HG02759 (cell line): ENCODE measurements at regions not wholly inside any gene's neighbourhood (a gene's known extent, or its start where the extent isn't known, plus 50 kb on each side); places are given as distances from the start of the nearest gene placed in this dataset.
"Not testable (repeated sequence)": the region's sequence is repeated elsewhere in the genome, so short reads cannot be mapped to it uniquely, and the experiment has no call there.

Experiments used
- ATAC-seq: cut with Tn5 transposase; IDR thresholded peaks from one replicate; pipeline ENCODE4 v1.9.1; 2021; ENCODE audit warnings: mild to moderate bottlenecking, moderate library complexity; ENCODE audit not compliant: unreplicated experiment

DNA sequence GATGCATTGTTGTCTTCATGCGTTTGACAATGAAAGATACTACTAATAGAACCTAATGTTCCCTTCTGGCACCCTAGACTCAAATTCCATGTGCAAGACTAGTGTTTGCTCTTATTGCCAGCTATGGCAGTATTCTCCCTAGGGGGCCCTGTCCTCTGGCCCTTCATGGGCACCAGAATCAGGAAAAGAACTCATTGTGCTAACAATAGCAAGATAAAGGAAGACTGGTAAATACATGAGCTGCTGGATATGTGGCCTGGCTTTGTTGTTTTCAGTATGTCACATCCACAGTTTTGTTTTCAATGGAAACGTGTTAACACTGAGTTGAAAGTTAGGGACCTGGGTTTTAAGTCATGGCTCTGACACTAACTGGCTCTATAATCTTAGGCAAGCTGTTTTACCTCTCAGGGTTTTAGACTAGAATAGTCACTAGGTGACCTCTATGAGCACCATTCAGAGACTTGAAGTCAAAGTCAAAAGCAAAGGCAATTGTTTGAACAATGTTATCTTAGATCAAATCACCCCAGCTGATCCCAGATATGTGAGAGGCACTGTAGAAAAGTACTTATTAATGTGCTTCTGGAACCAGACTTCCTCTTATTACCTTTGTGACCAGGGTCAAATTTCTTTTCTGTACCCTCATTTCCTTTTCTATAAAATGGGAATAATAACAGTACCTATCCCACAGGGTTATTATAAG, 253.7 kb upstream of the DIAPH2 start:
- no peak for ATAC-seq

GRCh38 chrX:96432647-96433046, 252.0 kb upstream of the DIAPH2 start:
- no peak for ATAC-seq

DNA sequence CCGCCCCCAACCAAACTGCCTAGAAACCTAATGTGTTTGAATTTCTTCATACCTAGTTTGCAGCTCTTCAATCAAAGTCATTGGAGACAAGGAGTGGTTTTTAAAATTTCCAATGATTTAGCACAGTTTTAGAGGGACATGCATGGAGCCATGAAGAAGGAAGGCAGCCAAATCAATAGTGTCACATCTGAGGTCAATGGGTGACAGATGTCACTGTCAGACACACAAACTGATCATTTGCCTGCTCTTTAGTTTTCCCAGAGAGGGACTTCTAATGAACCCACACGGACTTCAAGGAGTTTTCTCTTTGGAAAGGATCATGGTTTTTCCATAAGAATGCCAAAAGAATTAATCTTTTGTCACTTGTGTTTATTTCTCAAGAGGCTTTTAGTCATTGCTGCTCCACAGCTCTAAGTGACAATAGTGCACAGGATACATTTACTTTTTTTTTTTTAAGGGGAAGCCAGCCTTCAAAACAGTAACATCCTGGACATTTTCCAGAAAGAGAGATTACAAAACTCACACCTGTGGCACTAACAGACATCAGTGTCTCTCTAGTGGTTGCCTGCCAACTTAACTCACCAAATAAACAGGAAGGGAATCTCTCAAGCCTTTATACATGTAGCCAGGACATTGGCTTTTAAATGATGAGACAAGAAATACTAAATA, 251.1 kb upstream of the DIAPH2 start:
- no peak for ATAC-seq

- ATAC-seq, result no peak
Measured at GRCh38 chrX:96435378-96436035, 249.1 kb upstream of the DIAPH2 start.

DNA sequence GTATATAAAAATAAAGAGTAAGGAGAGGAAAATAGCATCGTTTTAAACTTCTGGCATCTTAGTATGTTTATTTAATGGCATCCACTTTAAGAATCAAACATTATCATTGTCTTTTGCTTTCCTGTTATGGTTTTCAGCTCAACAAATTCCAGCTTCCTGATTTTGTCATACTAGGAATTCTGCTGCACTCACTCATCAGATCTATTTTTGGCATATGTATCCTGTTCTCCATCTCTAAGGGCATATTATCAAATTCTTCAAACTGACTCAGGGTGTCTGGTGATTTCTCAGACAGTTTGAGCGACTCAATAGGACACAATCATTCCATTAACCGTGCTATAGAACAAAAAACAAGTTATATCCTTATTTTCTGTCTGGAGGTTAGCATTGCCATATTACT, 248.5 kb upstream of the DIAPH2 start:
- no peak for ATAC-seq

DNA sequence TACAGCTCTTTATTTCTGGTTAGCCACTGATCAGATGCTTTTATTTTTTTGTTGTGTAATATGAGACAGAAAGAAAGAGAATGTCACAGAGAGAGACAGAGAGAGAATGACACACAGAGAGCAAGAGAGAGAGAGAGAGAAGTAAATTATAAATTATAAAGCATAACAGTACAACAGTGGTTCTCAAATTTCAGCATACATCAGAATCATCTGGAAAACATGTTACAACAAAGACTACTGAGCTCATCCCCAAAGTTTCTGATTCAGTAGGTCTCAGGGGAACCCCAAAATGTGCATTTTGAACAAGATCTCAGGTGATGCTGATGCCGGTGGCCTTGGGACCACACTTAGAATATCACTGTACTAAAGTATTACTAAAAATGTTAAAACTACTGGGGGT, 245.8 kb upstream of the DIAPH2 start:
- ATAC-seq, result no peak

GRCh38 chrX:96440941-96441340, 243.7 kb upstream of the DIAPH2 start:
- ATAC-seq, result no peak

GRCh38 chrX:96445531-96446065, 239.0 kb upstream of the DIAPH2 start:
- ATAC-seq, result no peak

DNA sequence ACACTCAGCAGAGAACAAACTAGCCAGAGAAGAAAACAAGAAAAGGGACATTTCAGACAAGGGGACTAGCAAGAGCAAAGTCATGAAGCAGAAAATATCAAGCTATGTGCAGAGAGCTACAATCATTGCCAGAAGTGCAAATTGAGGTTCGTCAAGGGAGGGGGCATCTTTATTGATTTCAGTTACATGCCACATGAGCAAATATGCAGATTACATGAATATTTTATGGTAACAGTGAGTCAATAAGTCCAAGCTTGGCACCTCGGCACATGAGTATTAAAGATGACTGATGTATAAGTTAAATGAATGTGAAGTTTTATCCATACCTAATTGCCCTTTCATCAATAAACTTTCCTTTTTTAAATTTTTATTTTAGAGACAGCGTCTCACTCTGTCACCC, 238.1 kb upstream of the DIAPH2 start:
- ATAC-seq, result no peak

DNA sequence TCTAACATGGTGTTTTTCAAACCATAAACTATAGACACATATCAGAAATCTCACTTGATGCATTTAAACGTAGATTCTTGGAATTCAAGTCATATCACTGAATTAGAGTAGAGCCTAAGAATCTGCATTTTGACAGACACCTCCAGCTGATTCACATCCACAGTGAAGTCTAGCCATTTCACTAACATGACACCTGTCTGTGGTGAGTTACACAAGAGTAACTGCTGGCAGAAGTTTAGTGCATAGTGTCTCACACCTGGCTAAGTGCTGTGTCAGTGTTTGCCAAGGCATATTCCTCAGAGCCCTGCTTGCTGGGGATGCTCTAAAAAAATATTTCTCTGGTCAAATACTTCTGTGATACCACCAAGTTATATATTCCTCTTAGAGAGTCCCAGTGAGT, 237.5 kb upstream of the DIAPH2 start:
- no peak for ATAC-seq

DNA sequence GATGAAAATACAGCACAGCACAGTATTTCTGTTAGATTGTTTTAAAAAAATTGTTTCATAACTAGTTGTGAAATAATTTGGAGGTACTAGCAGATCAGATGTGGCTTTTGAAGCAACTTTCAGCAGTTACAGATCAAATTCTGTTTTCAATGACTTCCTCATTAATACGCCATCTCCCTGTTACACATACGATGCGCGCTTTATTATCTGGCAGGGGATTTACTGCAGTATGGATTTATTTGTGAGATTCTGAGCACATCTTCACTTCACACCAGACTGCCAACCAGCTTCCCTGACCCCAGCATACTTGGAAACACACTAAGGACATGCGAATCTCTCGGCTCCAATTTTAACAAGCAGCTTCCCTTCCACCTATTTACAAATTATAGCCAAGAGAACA, 235.5 kb upstream of the DIAPH2 start:
- no peak for ATAC-seq

GRCh38 chrX:96449896-96450295, 234.7 kb upstream of the DIAPH2 start:
- ATAC-seq, result no peak

DNA sequence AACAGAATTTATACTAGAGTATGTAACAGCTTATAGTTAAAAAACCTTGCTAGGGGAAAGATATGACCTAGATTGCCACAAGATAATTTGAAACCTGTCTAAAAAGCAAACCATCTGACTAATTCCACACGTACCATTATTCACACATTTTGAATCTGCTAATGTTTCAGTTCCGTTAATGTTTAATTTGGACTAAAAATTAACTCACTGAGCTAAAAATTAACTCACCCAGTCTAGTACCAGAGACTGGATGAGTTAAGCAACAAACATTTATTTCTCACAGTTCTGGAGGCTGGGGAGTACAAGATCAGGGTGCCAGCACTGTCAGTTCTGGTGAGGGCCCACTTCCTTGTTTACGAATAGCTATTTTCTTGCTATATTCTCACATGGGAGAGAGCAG, 231.5 kb upstream of the DIAPH2 start:
- ATAC-seq, result peak; percentile 91

GRCh38 chrX:96455078-96455477, 229.6 kb upstream of the DIAPH2 start:
- no peak for ATAC-seq

DNA sequence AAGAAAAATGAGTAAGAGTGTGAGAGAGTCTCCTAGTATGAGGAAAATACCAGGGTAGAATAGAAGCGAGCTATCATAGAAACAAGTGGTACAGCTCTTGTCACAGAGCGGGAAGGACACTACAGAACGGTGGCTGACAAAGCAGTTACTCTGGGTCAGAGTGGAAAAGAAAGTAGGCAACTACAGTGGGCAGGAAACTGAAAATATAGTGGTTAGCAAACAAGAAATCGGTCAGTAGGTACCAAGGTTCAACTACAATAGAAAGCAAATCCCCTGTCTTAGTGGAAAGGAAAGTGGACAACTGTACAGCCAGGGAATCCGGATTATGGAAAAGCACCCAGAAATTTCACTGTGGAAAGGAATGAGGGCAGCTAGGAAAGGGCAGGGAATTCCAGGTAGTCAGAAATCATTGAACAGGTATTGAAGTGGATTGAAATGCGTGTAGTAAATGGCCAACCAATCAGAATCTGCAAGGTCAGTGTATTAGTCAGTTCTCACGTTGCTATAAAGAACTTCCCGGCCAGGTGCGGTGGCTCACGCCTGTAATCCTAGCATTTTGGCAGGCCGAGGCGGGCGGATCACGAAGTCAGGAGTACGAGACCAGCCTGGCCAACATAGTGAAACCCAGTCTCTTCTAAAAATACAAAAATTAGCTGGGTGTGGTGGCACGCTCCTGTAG, 219.6 kb upstream of the DIAPH2 start:
- no peak for ATAC-seq

DNA sequence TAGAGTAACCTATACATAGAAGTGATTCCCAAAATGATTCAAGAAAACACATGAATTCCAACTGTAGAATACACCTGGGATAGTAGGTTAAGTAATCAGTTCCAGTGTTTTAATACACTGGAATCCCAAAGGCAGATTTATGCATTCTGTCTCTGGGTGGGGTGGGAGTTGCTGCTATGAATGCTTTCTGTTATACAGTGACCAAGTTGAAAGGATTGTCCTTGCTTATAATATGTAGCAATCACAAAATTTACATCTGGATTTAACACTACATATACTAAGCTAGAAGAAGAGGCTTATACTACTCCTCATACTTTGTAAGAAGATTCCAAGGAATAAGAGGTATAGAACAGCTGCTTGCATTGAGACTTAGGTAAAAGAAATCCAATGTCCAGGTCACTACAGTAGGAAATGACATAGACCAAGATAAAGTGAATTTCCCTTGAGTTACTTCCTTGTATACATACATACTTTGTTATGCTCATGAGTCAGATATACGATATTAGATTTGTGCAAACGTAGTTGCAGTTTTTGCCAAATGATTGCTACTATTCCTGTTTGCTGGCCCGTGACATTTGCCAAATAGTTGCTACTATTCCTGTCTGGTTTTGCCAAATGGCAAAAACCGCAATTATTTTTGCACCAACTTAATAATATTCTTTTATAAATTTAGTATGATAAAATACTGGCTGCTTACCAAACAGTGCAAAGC, 210.5 kb upstream of the DIAPH2 start:
- no peak for ATAC-seq

- no peak for ATAC-seq
Measured at GRCh38 chrX:96474741-96475125, 209.9 kb upstream of the DIAPH2 start.

DNA sequence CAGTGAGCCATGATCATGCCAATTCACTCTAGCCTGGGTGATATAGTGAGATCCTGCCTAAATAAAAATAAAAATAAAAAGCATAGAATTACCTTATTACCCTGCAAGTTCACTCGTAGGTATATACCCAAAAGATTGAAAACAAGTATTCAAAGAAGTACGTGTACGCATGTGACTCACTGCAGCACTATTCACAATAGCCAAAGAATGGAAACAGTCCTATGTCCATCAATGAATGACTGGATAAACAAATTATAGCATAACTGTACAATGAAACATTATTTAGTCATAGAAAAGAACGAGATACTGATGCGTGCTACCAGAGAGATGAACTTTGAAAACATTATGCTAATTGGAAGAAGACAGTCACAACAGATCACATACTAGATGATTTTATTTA, 204.6 kb upstream of the DIAPH2 start:
- ATAC-seq, result no peak

GRCh38 chrX:96481831-96482230, 202.8 kb upstream of the DIAPH2 start:
- ATAC-seq, result no peak

DNA sequence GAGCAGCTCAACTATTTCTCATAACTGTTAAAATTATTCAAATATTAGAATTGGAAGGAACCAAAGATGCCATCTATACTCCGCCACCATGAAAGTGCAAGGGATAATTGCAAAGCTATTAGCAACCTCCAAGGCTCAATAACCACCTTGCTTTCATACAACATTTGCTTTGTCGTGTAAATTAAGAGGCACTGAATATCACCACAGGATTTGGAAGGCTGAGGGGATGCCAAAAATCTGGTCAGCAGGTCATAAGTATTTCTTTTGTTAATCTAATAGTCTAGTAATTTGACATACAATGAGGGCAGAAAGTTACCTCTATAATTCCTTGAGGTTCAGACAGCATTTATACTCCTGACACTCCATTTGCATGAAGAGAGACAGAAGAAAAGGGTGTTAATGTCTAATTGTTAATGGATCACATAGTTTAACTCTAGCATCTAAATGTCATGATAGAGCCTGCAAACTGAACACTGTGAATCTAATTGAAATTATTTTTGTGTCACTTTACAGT, 200.9 kb upstream of the DIAPH2 start:
- ATAC-seq, result no peak

DNA sequence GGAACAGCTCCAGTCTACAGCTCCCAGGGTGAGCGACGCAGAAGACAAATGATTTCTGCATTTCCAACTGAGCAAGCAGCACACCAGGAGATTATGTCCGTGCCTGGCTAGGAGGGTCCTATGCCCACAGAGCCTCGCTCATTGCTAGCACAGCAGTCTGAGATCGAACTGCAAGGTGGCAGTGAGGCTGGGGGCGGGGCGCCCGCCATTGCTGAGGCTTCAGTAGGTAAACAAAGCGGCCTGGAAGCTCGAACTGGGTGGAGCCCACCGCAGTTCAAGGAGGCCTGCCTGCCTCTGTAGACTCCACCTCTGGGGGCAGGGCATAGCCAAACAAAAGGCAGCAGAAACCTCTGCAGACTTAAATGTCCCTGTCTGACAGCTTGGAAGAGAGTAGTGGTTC, 198.0 kb upstream of the DIAPH2 start:
- not testable (repeated sequence) for ATAC-seq
